Lung (tissue), 11 donors: ENCODE measurements at regions not wholly inside any gene's neighbourhood (a gene's known extent, or its start where the extent isn't known, plus 50 kb on each side); places are given as distances from the start of the nearest gene placed in this dataset.
"Not testable (repeated sequence)": the region's sequence is repeated elsewhere in the genome, so short reads cannot be mapped to it uniquely, and the experiment has no call there.

Experiments used
- ATAC-seq: fragments of 200-7000 bp; cut with Tn5 transposase; one replicate; pipeline ENCODE4 v1.9.1; 2020; ENCODE audit warnings: moderate number of reproducible peaks; ENCODE audit not compliant: insufficient read depth, low FRiP score
- DNase-seq, 3 donors: peaks; one replicate each; pipeline ENCODE4 v3.0.0-alpha.2; 2013 to 2017
- H3K27ac ChIP-seq, 2 donors: one replicate each; pipeline ENCODE4 v1.5.1; 2013; ENCODE audit warnings: mild to moderate bottlenecking in 2 of 2, moderate library complexity in 2 of 2, control low read depth in 1 of 2, inconsistent platforms in 1 of 2, low read depth in 1 of 2, low read length in 1 of 2
- H3K27me3 ChIP-seq, 3 donors: one replicate each; pipeline ENCODE4 v1.5.1; 2013; ENCODE audit warnings: low read length in 2 of 3; ENCODE audit not compliant: control insufficient read depth in 3 of 3, insufficient read depth in 3 of 3
- H3K36me3 ChIP-seq, 4 donors: one replicate each; pipeline ENCODE4 v1.5.1; 2013; ENCODE audit warnings: low read length in 4 of 4, mild to moderate bottlenecking in 1 of 4, moderate library complexity in 1 of 4; ENCODE audit not compliant: control insufficient read depth in 4 of 4, insufficient read depth in 4 of 4
- H3K4me1 ChIP-seq, 5 donors: one replicate each; pipeline ENCODE4 v1.5.1; 2013; ENCODE audit warnings: low read length in 5 of 5, mild to moderate bottlenecking in 2 of 5, moderate library complexity in 1 of 5; ENCODE audit not compliant: control insufficient read depth in 5 of 5, insufficient read depth in 5 of 5
- H3K4me3 ChIP-seq: one replicate; pipeline ENCODE4 v1.5.1; 2013; ENCODE audit warnings: mild to moderate bottlenecking, control low read depth, moderate library complexity
- H3K9ac ChIP-seq, 2 donors: one replicate each; pipeline ENCODE4 v1.5.1; 2013; ENCODE audit warnings: low read length in 2 of 2, control low read depth in 1 of 2; ENCODE audit not compliant: insufficient read depth in 1 of 2
- H3K9me3 ChIP-seq, 4 donors: one replicate each; pipeline ENCODE4 v1.5.1; 2013; ENCODE audit warnings: low read length in 3 of 4, mild to moderate bottlenecking in 1 of 4, moderate library complexity in 1 of 4; ENCODE audit not compliant: control insufficient read depth in 4 of 4, insufficient read depth in 3 of 4
- CTCF ChIP-seq: IDR thresholded peaks from 2 replicates; pipeline ENCODE4 v1.5.1; 2012; ENCODE audit warnings: mild to moderate bottlenecking; ENCODE audit errors: control extremely low read depth, extremely low read depth
- WGBS, 2 donors: extraction: QIAGEN DNeasy Blood & Tissue Kit; methylation state at CpG; one replicate each; pipeline ENCODE4 v1.1.7; 2013; 5-methylcytosine and 5-hydroxymethylcytosine counted together
- donor health status: control.
- donor health status: control.
- donor health status: Bipolar disorder and iron deficiency.
- donor health status: healthy.
- donor health status: DM: yes; HTN: yes; CAD: no.

- H3K4me3 ChIP-seq, result no peak overlapping the region
- 88 to 91% methylated on average over 4 of the region's 4 CpGs for WGBS, 2 donors
These were observed 63.0 kb upstream of the TAMM41 start for GRCh38 chr3:11909726-11910125.

GRCh38 chr3:11910216-11910930 lies 63.7 kb upstream of the TAMM41 start:
- not testable (repeated sequence) for ATAC-seq, H3K36me3 ChIP-seq, H3K4me3 ChIP-seq, H3K9me3 ChIP-seq, DNase-seq, H3K9ac ChIP-seq, H3K27me3 ChIP-seq, H3K4me1 ChIP-seq, H3K27ac ChIP-seq
- 87 to 97% methylated on average over 5 of the region's 5 CpGs for WGBS, 2 donors

More at GRCh38 chr3:11909726-11910125, 63.0 kb upstream of the TAMM41 start:
- H3K36me3 ChIP-seq, result no peaks in the 10 kb centered on the region
- no peaks in the 10 kb centered on the region for H3K4me1 ChIP-seq
- H3K27me3 ChIP-seq, result no peaks in the 10 kb centered on the region
- no peak overlapping the region for H3K27ac ChIP-seq
- H3K9me3 ChIP-seq, result no peaks in the 10 kb centered on the region
- TF ChIP-seq CTCF, result no peak
- DNase-seq (no peak), ATAC-seq (no peak)
- H3K9ac ChIP-seq, result no peak overlapping the region

- ATAC-seq (no peak), DNase-seq (no peak)
- WGBS, 2 donors, result 89 to 95% methylated on average over 17 to 20 of the region's 20 CpGs
- Histone ChIP-seq H3K36me3 (no peaks in the 10 kb centered on the region), H3K9ac (no peak overlapping the region), H3K27ac (no peak overlapping the region), H3K9me3 (no peaks in the 10 kb centered on the region), H3K27me3 (no peaks in the 10 kb centered on the region), H3K4me1 (no peaks in the 10 kb centered on the region), H3K4me3 (no peak overlapping the region)
- no peak for TF ChIP-seq CTCF
These were observed 64.4 kb upstream of the TAMM41 start for GRCh38 chr3:11910971-11911531.

GRCh38 chr3:11911887-11912286 lies 65.2 kb upstream of the TAMM41 start:
- not testable (repeated sequence) for H3K36me3 ChIP-seq, H3K9ac ChIP-seq, H3K27ac ChIP-seq, H3K4me3 ChIP-seq, H3K4me1 ChIP-seq, DNase-seq, H3K9me3 ChIP-seq, ATAC-seq, H3K27me3 ChIP-seq
- 89 to 91% methylated on average over 10 of the region's 10 CpGs for WGBS, 2 donors
